ENCODE measurements at regions not wholly inside any gene's neighbourhood (a gene's known extent, or its start where the extent isn't known, plus 50 kb on each side); places are given as distances from the start of the nearest gene placed in this dataset.

DNA sequence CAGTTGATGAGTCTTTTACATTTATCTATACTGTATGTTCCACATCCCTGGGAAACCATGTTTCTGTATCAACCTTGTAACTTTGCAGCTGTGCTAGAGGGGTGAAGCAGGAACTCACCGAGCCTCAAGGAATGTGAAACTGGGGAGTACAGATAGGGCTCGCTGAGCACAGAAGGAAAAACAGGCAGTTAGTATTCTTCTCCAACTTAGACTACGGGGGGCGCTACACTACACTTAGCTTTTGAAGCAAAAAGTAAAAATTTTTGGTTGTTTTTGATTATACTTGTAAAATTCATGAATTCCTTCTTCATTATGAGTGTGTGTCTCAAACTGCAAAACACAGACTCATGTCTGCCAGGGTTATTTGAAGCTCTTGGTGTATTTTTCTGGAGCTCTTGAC, 132.7 kb upstream of the RGMA start:
- Mint-ChIP-seq H3K4me3 (no peak overlapping the region), H3K9me3 (no peaks in the 10 kb centered on the region), H3K27ac (no peak overlapping the region), H3K27me3 (peaks cover 6% of the 10 kb centered on the region), H3K36me3 (ENCODE audit: low read depth) (no peaks in the 10 kb centered on the region), H3K4me1 (ENCODE audit: low read depth) (no peaks in the 10 kb centered on the region)
- POLR2A ChIA-PET, result no interaction called here
- CTCF ChIA-PET, result no interaction called here
- ATAC-seq, result no peak
- TF ChIP-seq, protein P1, sequence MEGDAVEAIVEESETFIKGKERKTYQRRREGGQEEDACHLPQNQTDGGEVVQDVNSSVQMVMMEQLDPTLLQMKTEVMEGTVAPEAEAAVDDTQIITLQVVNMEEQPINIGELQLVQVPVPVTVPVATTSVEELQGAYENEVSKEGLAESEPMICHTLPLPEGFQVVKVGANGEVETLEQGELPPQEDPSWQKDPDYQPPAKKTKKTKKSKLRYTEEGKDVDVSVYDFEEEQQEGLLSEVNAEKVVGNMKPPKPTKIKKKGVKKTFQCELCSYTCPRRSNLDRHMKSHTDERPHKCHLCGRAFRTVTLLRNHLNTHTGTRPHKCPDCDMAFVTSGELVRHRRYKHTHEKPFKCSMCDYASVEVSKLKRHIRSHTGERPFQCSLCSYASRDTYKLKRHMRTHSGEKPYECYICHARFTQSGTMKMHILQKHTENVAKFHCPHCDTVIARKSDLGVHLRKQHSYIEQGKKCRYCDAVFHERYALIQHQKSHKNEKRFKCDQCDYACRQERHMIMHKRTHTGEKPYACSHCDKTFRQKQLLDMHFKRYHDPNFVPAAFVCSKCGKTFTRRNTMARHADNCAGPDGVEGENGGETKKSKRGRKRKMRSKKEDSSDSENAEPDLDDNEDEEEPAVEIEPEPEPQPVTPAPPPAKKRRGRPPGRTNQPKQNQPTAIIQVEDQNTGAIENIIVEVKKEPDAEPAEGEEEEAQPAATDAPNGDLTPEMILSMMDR (IDR thresholded peaks at IDR 0.05), result no peak
- intact Hi-C loops (cut with micrococcal nuclease), result no loop called here
- DNase-seq, result no peak

DNA sequence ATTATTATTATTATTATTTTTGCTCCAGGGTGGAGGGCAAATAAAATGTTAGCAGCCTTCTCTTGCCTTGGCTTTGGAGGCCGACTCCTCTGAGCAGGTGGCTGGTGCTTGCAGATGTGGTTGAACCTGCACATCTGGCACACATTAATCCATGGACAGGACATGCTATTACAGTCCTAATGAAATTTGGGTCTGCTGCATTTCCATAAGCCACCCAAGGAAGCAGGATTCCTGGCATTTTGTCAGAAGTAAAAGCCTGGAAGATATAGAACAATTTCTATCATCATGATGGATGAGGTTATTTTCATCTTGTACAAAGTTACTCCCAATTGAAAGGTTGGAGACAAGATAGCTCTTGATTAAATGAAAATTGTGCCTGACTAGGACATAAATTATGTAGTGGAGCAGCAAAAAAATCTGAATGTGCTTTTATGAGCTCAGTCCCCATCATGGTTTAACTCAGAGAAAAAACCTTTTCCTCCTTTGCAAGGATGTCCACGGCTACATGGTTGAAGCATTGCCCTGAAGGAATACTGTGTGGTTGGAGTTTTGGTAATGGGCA, 130.9 kb upstream of the RGMA start:
- TF ChIP-seq, protein P1 (IDR thresholded peaks at IDR 0.05), result no peak
- POLR2A ChIA-PET, result no interaction called here
- Mint-ChIP-seq H3K36me3 (ENCODE audit: low read depth) (no peaks in the 10 kb centered on the region), H3K4me3 (no peak overlapping the region), H3K27me3 (no peaks in the 10 kb centered on the region), H3K4me1 (ENCODE audit: low read depth) (no peaks in the 10 kb centered on the region), H3K9me3 (no peaks in the 10 kb centered on the region), H3K27ac (no peak overlapping the region)
- intact Hi-C loops (cut with micrococcal nuclease), result no loop called here
- CTCF ChIA-PET, result interaction anchor here (1.3 kb wide), 1 partner anchor 132 kb away, joined by 3 read pairs; no protein-coding TSS in a partner anchor
- ATAC-seq (no peak), DNase-seq (no peak)

- Mint-ChIP-seq H3K27ac (no peak overlapping the region), H3K4me1 (ENCODE audit: low read depth) (no peaks in the 10 kb centered on the region), H3K36me3 (ENCODE audit: low read depth) (no peaks in the 10 kb centered on the region), H3K27me3 (no peaks in the 10 kb centered on the region), H3K4me3 (no peak overlapping the region), H3K9me3 (no peaks in the 10 kb centered on the region)
- TF ChIP-seq, protein P1 (IDR thresholded peaks at IDR 0.05), result no peak
- ChIA-PET POLR2A (no interaction called here), CTCF (no interaction called here)
- ATAC-seq, result no peak
- DNase-seq, result no peak
- intact Hi-C loops (cut with micrococcal nuclease), result no loop called here
Observed at GRCh38 chr15:93217343-93217742, 128.3 kb upstream of the RGMA start.

DNA sequence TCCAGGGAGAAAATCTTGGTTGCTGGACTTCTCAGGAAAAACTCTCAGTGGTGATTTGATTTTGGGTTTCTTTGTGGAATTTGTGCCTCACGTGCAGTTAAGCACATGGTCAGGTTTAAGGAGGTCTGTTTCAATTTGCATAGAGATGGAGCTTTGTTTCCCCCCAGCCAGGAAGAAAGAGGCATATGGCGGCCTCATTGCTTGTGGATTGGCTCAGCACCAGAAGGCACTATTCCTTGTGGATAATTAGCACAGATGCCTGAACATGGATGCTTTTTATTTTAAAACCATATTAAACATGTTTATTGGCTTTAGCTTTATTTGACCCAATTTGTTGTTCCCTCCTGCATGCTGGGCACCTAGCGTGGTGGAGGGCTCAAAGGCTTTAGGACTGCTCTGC, 125.1 kb upstream of the RGMA start:
- no peaks in the 10 kb centered on the region for H3K9me3 Mint-ChIP-seq
- ChIA-PET CTCF (interaction anchor here (1.2 kb wide), 1 partner anchor 126 kb away, joined by 3 read pairs; the partner anchor contains the start of gene RGMA), POLR2A (no interaction called here)

DNA sequence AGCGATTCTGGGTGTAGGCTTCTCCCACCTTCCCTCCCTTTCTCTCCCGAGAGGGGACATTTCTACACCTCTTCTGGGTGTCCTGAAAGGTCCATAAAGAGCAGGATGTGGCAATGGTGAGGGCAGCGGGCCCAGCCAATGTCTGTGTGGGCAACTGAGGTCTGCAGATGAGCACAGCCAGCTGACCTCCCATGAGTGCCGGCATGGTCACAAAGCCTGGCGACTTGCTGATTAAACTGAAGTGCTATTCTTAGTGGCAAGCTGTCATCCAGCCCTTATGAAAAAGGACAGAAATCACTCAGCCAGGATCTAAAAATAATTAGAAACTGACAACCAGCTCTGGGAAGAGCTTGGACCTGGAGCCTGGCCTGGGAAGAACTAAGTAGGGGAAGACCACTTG, 124.3 kb upstream of the RGMA start:
- TF ChIP-seq, protein P1 (IDR thresholded peaks at IDR 0.05), result no peak
- no peak overlapping the region for H3K27ac Mint-ChIP-seq
- intact Hi-C loops (cut with micrococcal nuclease), result no loop called here
- ChIA-PET POLR2A (no interaction called here), CTCF (no interaction called here)
- no peak for ATAC-seq
- H3K4me1 Mint-ChIP-seq (ENCODE audit: low read depth), result no peaks in the 10 kb centered on the region
- no peaks in the 10 kb centered on the region for H3K27me3 Mint-ChIP-seq
- no peaks in the 10 kb centered on the region for H3K36me3 Mint-ChIP-seq (ENCODE audit: low read depth)
- no peak overlapping the region for H3K4me3 Mint-ChIP-seq
- H3K9me3 Mint-ChIP-seq, result no peaks in the 10 kb centered on the region
- no peak for DNase-seq

More for the DNA sequence above, 125.1 kb upstream of the RGMA start:
- Mint-ChIP-seq H3K4me3 (no peak overlapping the region), H3K4me1 (ENCODE audit: low read depth) (no peaks in the 10 kb centered on the region), H3K27me3 (no peaks in the 10 kb centered on the region), H3K36me3 (ENCODE audit: low read depth) (no peaks in the 10 kb centered on the region), H3K27ac (no peak overlapping the region)
- TF ChIP-seq, protein P1 (IDR thresholded peaks at IDR 0.05), result no peak
- ATAC-seq (no peak), DNase-seq (no peak)
- intact Hi-C loops (cut with micrococcal nuclease), result no loop called here
